Cardiac fibroblast (primary cell): ENCODE measurements at regions not wholly inside any gene's neighbourhood (a gene's known extent, or its start where the extent isn't known, plus 50 kb on each side); places are given as distances from the start of the nearest gene placed in this dataset.

Source experiments
- DNase-seq, 2 donors: peaks; one replicate each; pipeline versions ENCODE4 v3.0.0 to v3.0.0-alpha.2; 2010; ENCODE audit warnings: low read depth in 2 of 2
- H3K4me3 ChIP-seq, 2 donors: replicated peaks in 1 of 2; 1 replicate in 1 of 2; 2 replicates in 1 of 2; pipeline ENCODE4 v1.5.1; 2011; ENCODE audit warnings: low read depth in 2 of 2, low read length in 2 of 2, mild to moderate bottlenecking in 2 of 2, moderate library complexity in 1 of 2
- CTCF ChIP-seq: IDR thresholded peaks from one replicate; pipeline ENCODE4 v1.5.1; 2011; ENCODE audit warnings: low read depth, mild to moderate bottlenecking, low read length, inconsistent platforms

DNA sequence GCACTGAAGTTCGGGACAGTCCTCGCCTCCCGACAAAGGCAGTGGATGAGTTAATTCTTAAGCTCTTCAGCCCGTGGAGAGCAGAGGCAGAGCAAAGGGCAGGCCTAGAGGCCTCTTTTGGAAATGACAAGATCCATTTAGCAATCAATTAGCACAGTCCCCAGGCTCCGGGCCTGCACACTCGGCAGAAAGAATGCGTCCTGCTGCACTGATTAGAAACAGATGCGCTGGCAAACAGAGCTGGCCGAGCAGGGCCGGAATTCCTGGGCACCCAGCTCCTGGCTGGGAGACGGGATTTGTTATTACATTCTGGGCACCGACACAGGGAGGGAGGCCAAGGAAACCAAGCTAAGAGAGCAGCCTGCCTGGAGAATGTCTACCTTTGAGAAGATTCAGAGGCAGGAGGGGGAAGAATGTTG is 162.9 kb downstream of the COPRS start:
- peak; percentile 29 for TF ChIP-seq CTCF
- H3K4me3 ChIP-seq = no peak overlapping the region
- peak; percentile 83 to 97 for DNase-seq

GRCh38 chr17:31695456-31696090 is 163.5 kb downstream of the COPRS start:
- TF ChIP-seq CTCF = no peak
- peak; percentile 39 to 40 for DNase-seq
- no peak overlapping the region for H3K4me3 ChIP-seq

GRCh38 chr17:31693433-31694220 is 165.4 kb downstream of the COPRS start:
- H3K4me3 ChIP-seq = no peak overlapping the region
- TF ChIP-seq CTCF = no peak
- DNase-seq = peak in 1 of 2 donors; percentile 59

- no peak overlapping the region for H3K4me3 ChIP-seq
- no peak for TF ChIP-seq CTCF
- no peak for DNase-seq
These were observed 166.4 kb downstream of the COPRS start for GRCh38 chr17:31692632-31693031.

- no peak for TF ChIP-seq CTCF
- H3K4me3 ChIP-seq = no peak overlapping the region
- no peak for DNase-seq
These were observed 167.0 kb downstream of the COPRS start for GRCh38 chr17:31692027-31692426.

DNA sequence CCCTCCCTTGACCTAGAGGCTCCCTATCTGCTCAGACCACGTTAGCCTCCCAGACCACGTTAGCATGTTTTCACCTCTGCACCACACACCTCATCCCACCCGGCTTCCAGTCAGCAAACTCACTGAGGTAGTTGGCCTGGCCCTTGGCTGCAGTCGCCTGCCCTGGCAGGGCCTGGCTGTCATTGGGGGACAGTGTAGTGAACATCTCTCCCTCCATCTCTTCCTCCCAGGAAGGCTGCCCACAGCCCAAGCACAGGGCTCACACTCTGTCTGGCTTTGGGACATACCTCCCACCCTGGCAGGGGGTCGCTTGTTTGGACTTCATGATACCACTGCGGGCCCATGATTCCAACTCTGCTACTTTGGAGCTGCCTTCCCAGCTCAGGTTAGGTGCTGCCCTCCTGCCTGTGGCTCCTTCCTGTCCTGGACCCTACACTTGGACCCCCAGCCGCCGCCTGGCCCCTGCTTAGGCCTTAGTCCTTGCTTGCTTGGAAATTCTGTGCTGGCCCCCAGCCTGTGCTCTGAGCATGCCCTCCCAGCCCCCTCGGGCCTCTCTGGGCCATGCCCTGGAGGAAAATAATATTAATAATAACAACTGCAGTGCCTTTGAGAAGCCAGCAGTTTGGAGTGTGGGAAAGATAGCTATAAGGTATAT is 167.7 kb downstream of the COPRS start:
- no peak for DNase-seq
- TF ChIP-seq CTCF = no peak
- no peak overlapping the region for H3K4me3 ChIP-seq
